ENCODE measurements at regions not wholly inside any gene's neighbourhood (a gene's known extent, or its start where the extent isn't known, plus 50 kb on each side); places are given as distances from the start of the nearest gene placed in this dataset.

DNA sequence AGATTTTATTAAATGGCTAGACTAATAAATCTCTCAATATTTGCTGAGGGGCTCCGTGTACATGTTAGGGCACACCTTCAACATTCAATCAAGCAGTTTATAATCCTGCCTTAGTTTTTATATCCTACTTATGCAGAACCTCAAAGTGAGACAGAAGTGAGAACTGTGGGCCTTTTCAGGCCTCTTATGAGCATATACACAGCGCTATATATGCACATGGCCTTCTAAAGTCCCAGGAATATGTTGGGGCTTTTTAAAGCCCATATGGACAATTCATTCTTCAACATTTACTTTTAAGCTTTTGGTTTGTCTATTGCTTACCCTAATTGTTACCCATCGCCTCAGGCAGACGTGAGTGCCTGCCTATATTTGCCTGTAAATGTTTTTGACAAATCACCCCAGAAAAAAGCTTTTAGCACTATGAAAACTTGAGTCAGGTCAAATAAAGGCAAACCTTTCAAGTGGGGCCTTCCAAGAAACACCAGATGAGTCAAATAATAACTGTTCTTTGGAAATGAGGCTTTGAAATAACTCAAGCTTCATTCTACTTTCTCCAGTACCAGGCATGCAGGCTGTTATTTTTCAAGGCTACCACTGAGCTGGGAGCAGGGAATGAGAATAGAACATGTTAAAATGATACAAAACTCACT, 58.2 kb downstream of the ESM1 start:
- no peak for DNase-seq

DNA sequence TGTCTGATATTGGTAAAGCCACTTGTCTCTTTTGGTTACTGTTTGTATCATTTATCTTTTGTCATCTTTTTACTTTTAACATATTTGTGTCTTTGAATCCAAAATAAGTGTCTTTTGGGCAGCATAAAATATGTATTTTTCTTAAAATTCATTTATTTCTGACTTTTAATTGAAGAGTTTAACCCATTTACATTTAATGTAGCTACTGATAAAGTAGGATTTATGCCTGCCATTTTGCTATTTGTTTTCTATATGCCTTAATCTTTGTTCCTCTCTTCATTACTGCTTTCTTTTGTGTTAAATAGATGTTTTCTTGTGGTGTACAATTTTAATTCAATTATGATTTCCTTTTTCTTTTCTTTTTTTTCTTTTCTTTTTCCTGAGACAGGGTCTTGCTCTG, 60.9 kb downstream of the ESM1 start:
- DNase-seq: no peak

DNA sequence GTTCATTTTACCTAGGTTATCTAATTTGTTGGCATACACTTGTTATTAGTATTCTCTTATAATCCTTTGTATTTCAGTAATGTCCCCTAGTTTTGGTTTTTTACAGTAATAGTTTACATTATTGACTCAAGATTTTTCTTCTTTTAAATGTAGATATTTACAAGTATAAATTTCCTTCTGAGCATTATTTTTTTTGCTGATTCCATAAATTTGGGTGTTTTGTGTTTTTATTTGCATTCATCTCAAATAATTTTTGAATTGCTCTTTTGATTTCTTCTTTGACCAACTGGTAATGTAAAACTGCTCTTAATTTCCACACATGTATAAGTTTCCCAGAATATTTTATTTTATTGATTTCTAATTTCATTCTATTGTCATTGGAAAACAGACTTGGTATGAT, 68.1 kb downstream of the ESM1 start:
- DNase-seq: no peak

DNA sequence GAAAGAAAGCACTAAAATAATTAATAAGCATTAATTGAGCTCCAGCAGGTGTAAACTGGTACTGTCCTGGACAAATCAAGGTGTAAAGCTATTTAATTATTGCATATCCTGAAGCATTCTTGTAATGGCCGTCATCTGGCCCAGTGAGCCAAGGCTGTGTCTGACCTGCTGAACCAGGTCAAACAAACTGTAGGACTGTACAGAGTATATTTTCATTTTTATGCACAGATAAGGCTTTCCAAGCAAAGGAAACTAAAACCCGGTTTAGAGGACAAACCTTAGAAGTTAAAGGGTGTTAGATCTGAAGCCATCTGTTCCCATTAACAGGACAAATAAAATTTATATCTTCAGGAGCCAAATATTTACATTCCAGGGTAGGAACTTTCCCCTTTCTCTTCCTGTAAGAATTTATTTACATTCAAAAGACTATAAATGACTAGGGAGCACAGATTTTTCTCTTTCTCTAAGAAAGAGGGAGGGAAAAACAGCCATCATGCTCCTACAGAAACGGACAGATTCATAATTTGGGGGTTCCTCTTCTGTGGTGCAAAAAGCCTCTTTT, 69.8 kb downstream of the ESM1 start:
- DNase-seq: no peak

DNA sequence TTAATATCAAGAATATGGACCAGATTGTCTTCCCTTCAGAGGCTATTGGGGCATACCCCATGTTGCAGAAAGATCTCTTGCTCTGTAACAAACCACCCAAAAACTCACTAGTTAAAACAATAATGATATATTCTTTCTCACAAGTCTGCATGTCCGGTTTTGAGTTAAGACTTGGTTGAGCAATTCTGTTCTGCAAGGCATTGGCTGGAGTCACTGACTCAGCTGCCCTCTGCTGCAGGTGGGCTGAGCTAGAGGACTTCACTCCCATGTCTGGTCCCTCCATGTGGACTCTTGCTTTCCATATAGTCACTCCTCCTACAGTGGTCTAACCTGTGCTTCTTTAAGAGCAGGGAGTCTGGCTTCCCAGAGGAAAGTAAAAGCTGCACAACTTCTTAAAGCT, 73.4 kb downstream of the ESM1 start:
- no peak for DNase-seq

DNA sequence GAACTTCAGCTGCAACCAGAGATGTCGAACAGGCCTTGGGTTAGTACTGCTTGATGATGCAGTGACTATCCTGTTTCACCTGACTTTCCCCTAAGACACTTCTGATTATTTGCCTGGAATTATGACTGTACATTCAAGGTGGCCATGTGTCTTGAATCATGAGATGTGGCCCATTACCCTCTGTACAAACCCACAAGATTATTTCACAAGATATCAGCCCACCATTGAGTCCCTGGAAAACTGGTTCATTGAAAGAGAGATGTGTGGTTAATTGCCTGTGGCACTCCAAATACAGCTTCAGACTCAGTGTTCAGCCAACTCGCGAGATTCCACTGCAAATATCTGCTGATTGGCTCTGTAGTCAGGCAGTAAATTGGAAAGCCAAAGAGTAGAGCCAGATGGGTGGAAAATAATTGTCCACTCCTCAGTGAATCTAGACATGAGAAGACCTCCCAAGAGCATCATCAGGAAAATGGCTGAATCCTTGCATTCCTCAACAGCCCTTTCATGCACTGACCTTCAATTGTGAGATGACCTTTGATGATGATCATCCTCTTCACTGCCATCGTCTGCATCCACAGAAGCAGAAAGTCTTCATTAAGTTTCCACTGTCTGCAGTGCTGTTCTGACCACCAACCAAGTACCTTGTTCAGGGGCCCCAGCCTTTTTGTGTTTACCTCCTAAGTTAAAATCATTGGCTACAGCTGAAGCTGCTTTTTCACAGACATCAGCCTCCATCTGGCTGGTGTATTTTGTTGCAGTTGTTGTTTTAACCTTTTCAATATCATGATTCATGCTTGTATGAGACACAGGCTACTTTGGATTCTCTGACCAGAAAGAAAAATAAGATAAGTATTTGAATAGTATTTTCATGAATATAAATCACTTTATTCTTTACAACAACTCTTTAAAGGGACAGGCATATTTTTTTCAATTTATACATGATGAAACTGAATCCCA, 75.2 kb downstream of the ESM1 start:
- DNase-seq: no peak

DNA sequence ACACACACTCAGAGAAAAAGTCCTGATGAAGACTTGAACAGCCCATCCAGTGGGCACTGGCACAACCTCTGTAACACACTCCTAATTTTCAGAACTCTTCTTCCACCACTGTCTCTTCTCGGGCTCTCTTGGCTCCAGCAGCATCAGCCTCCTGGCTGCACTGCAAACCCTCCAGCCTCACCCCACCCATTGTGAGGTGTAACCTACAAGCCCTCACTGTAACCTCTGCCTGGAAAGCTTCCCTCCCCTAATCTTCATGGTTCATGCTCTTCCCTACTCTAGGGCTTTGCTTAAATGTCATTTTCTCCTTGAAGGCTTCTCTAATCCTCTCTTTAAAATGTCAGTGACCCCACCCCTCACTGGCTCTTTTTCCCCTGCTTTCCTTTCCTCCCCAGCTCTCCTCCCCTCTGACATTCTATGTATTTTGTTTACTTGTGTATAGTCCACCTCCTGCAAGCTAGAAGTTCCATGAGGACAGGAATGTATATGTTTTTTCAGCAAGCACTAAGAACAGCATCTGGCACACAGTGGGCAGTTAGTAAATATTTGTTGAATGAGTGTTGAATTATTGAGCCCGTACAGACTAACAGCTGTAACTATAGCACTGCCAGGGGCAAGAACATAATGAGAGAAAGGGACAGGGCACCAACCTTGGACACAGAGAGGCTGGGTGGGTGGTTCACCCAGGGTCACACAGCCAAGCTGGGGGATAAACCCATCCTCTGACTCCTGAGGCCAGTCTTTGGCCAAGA, 76.4 kb downstream of the ESM1 start:
- no peak for DNase-seq

DNA sequence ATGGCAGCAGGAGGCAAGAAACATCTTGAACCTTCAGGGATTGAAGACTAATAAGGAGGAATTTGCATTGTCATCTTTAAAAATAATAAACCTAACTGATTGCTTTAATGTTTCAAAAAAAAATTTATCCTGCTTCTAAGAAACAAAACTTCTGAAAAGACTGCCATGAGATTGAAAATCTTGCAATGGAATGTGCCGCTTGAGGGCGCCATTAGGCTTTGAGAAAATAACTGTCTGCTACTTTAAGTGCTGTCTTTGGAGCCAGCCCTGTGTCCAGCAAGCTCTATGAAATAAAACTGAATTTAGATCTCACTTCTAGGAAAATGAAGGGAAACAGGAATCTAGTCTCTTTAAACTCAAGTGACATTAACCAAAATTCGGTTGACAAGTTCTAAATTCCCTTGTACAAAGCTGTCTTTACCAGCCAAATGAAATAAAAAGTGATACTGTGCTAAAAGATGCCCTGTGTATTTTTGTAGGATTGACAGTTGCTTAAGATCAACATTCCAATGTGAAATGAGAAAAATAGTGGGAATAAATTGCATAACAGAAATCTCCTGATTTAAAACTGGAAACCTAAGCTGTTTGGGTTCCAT, 79.4 kb downstream of the ESM1 start:
- DNase-seq: peak in 1 of 2 experiments; percentile 0

DNA sequence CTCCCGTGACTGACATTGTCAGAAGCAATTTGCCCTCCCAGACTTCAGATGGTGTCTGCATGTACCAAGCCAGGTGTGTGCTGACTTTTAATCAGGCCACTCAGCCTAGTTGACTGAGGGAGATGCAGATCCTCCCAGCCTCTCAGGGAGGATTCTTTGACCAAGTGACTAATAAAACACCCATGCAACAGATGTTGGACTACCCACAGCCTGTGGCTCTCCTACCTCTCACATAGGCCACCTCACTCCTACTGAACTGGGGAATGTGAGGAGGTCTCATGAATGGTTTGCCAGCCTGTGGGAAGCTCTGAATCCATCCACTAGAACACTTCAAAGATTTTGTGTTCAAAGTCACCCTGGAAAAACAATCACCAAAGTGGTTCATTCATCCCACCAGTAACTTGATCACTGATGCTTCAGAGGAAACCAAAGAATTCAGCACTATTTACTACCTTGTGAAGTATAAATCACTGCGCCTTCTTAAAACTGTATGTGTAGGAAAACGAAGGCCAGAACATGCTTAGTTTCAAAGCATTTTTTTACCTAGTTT, 80.1 kb downstream of the ESM1 start:
- no peak for DNase-seq

DNA sequence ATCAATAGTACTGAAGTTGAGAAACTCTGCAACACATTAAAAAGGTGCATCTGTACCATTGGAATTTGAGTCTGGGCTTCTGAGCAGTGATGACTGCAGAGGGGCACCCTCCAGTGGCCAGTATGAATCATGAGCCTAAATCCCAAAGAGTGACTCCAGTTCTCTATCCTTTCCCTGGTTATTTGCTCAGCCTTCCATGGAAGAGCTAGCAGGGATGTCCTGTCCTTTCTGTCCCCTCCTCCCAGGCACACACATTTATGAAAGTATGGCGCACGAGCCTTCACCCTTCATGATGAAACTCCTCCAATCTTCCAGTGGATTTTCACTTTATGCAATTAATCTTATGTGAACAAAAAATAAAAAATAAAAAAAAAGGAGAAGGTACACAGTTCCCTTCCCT, 81.0 kb downstream of the ESM1 start:
- DNase-seq: no peak

DNA sequence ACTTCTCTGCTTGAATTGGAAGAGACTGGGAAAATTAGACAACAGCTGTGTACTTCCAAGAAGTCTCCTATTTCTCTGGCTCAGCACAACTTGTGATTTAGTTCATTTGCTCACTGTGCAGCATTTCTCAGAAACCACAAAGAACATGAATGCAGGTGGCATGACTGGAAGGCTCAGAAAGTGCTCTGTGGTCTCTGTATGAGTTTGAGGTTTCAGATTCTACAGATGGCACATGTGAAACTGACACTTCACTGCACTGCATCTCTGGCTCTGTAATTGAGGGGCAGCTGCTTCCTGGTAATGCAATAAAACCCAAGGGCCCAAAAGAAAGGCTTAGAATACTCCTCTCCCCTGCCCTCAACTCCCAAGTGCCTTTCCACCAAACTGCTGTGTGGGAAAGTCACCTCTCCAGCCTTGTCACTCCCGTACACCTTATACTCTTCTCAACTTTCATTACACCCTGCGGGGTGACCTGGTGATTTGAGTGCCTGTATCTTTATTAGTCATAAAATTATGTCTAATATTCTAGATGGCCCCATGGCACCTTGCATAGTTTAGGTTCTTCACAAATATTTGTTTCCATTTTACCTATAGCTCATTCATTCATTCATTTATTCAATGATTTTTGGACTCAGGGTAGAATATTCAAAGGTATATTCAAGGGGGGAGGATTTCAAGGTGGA, 82.5 kb downstream of the ESM1 start:
- no peak for DNase-seq

DNA sequence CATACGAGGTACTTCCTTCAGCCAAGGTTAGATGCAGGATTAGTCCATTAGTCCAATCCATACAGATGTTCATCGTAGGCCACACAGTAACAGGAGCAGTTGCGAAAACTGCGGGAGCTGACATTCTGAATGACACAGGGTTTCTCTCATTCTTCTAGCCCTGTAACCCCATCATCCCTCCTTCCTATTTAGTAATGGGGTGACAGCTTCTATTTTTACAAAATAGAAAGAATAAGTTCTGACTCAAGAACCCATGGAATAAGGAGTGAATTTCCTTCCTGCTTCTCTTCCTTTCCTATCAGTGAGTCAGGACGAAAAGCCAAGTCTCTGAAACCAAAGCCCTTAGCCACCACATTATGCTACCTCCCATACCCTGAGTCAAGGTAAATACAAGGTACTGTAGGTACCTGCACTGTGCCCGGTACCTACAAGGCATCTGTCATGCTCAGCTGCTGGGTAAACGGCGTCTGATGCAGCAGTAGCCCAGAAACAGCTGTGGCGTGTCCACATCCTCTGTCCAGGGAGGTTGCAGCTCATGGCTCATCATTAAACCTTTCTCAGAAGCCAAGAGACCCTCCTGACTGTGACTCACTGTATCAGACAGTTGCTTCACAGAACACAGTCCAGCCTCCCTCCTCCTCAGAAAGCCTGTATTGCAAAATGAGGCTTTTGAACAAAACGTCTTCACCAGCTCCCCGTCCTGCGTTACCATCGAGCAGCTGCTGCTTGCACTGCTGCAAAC, 84.2 kb downstream of the ESM1 start:
- DNase-seq: no peak

DNA sequence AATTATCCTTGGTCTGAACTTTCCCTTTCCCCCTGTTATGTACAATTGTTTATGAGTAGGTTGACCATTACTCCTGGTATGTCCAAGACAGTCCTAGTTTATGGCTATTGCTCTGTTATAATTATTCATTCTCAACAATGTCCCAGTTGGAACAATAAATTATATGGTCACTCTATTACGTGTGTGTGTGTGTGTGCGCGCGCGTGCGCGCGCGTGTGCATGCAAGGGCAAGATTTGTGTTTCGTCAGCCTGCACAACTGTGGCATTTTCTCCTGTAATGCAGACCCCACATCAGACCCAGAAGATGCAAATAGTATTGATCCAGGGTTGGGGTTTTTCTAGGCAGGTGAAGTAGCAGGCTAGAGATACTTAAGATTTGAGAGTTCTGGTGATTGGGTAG, 88.4 kb downstream of the ESM1 start:
- no peak for DNase-seq

DNA sequence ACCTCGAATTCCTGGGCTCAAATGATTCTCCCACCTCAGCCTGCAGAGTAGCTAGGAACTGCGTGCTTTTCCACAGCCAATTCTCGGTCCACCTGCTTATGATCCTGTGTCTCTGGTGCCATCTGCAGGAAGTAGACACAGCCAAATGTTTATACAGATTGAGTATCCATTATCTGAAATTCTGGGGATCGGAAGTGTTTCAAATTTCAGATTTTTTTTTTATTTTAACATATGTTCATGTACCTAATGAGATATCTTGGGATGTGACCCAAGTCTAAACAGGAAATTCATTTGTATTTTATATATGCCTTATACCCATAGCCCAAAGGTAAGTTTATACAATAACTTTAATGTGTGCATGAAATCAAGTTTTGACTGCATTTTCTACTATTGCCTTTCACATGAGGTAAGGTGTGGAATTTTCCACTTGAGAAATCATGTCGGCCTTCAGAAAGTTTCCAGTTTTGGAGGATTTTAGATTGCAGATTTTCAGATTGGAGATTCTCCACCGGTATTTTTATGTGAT, 89.5 kb downstream of the ESM1 start:
- peak in 1 of 2 experiments; percentile 4 for DNase-seq

DNA sequence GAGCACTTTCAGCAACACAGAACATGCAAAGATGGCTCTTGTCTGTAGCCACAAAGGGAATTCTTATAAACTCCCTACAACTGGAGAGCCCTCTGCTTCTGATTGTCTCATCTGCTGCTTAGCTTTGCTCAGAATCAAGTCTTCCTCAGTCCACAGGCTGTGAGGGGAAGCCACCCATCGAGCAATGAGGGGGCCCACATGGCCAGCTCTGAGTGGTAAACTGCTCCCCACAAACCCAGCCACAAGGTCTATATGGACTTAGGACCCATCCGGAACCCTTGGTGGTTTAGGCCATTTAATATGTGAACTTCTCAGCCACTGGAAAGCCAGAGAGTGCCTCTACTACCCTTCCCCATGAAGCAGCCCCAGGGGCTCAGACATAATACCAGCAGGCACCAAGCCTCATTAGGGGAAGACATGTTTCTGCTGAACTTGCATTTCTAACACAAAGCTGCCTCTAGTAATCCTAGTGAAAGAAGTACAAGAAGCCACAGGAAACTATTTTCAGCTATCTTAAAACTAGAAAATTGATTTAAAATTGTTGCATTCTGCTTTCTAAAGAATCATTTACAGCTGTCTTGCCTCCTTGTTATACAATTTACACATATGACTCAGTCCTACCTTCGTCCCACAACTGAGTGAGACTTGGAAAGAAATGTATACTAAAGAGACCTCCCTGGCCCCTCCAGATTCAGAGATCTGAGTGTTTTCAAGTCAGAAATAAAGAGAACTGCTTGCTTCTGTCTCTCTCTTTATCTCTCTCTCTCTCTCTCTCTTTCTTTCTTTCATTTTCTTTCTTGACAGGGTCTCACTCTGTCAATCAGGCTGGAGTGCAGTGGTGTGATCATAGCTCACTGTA, 90.2 kb downstream of the ESM1 start:
- DNase-seq: no peak

DNA sequence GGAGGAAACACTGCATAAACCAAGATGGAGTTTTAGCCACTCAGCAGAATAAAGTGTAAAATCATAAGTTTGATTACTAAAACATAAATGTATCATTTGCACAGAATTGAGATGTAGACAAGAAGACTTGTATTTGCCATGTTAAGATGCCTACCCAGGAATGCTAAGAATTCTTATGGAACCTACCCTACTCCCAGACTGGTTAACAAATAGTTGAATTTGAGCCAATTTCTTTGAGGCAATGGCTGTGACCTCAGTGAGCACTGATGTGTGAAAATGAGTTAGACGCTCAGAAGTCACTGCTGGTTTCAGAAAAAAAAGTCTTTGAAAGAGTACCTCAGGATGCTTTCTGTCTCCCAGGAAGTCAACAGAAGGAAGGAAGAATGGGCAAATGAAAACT, 95.6 kb downstream of the ESM1 start:
- DNase-seq: no peak

DNA sequence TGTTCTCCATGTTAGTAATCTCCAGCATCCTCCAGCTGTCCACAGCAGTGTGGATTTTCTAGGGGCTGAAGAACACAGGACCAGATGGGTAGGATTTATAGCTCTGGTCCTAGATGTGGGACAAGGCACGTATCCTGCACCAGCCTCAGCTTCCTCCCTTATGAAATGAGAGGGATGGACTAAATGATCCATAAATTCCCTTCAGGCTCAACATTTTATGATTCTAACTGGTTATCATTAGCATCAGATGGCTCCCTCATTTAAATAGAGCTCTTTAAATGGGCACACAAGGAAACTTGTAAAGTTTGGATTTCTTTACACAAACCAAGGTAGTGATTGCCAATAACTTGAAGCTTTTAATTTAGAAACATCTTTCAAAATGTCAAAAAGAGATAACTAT, 97.7 kb downstream of the ESM1 start:
- no peak for DNase-seq

DNA sequence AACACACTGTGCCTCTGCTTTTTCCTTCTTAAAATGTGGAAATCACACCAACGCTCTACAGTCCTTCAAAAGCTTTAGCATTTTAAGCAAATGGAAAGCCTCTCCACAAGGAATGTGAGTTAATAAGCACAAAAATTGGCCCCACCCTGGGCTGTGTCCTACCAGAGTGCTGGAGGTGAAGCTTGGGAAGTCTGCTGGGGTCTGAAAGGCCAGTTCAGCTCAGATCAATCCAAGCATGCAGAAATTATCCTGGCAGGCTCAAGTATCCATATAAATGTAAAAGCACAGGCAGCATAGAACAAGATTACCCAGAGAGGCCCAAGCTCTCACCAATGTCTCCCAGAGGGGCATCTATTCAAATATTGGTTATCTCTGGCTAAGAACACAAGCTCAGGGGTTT, 98.5 kb downstream of the ESM1 start:
- DNase-seq: no peak

DNA sequence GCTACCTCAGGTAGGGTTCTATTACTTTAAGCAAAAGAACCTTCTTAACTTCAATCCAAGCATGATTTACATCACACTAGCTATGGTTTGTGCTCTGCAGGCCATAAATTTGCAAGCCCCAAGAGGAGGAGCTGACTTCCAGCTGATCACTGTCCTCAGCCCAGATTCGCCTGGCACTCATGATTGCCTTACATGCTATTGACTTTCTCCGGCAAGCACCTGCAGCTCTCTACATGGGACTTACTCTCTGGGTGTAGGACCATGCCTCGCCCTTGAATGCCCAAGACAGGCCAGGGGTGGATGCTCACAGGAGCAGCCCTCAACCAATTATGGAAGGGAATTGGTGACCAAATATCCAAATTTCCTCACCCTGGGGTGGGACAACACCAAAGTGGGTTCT, 99.8 kb downstream of the ESM1 start:
- no peak for DNase-seq

DNA sequence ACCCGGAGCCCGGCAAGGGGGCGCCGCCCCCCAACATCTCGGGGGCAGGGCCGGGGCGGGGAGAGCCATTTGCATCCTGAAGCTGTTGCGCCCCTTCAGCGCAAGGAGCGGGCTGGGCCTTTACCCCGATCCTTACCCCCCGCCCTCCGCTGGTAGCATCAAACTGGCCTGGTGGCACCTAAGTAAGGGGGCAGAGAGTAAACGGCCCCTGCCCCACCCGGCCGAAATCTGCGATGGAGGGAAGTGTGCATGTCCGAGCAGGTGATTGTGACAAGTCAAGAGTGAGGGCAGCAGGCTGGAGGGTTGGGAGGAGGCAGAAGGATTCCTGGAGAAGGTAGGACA, 101.2 kb downstream of the ESM1 start:
- DNase-seq: no peak

Data from NCI-H1930 (cell line).